Cardiac fibroblast (primary cell): ENCODE measurements at regions not wholly inside any gene's neighbourhood (a gene's known extent, or its start where the extent isn't known, plus 50 kb on each side); places are given as distances from the start of the nearest gene placed in this dataset.

Experiments
- DNase-seq, 2 donors: peaks; one replicate each; pipeline versions ENCODE4 v3.0.0 to v3.0.0-alpha.2; 2010; ENCODE audit warnings: low read depth in 2 of 2
- H3K4me3 ChIP-seq, 2 donors: replicated peaks in 1 of 2; 1 replicate in 1 of 2; 2 replicates in 1 of 2; pipeline ENCODE4 v1.5.1; 2011; ENCODE audit warnings: low read depth in 2 of 2, low read length in 2 of 2, mild to moderate bottlenecking in 2 of 2, moderate library complexity in 1 of 2
- CTCF ChIP-seq: IDR thresholded peaks from one replicate; pipeline ENCODE4 v1.5.1; 2011; ENCODE audit warnings: low read depth, mild to moderate bottlenecking, low read length, inconsistent platforms

GRCh38 chr4:66837279-66837922, 707.9 kb downstream of the CENPC start:
- no peak for TF ChIP-seq CTCF
- H3K4me3 ChIP-seq: no peak overlapping the region
- peak in 1 of 2 donors; percentile 23 for DNase-seq

- TF ChIP-seq CTCF: no peak
- no peak overlapping the region for H3K4me3 ChIP-seq
- DNase-seq: no peak
Measured at GRCh38 chr4:66829310-66829709, 716.0 kb downstream of the CENPC start.

DNA sequence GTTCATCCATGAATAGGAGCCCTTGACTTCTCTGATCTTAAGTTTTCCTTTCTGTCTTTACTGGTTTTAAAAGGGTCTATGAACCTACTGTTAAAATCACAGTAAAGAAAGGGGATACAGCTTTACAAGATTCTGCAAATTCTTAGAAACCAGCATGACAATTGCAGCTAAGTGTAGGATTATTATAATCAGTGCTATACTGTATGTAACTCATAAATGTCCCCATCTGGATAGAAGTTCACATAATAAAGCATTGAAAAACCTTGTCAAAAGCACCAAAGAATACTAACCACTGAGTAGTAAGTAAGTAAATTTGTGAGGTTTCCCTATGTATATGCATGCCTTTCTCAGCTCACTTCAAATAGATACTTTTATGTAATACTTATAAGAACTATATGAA, 724.6 kb downstream of the CENPC start:
- H3K4me3 ChIP-seq: no peak overlapping the region
- no peak for TF ChIP-seq CTCF
- DNase-seq: no peak

GRCh38 chr4:66814277-66814676, 731.0 kb downstream of the CENPC start:
- H3K4me3 ChIP-seq: no peak overlapping the region
- no peak for TF ChIP-seq CTCF
- DNase-seq: no peak

DNA sequence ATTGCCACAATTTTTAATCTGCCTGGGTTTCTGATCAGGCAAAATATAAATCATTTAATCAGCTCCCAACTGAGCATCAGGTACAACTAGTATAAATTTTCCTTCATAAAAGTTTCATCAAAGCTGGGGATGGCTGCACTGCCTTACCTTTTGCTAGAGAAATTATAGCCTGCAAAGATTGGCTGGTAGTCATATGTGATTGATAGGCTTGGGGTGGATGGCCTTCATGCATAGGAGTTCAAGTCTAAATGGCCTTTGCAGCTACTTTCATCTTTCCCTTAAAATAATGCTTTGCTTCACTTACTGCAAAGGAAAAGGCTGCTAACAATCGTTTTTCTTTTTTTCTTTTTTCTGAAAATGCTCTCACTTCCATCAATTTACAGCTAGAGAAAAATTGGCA, 739.7 kb downstream of the CENPC start:
- TF ChIP-seq CTCF: no peak
- DNase-seq: no peak
- H3K4me3 ChIP-seq: no peak overlapping the region

DNA sequence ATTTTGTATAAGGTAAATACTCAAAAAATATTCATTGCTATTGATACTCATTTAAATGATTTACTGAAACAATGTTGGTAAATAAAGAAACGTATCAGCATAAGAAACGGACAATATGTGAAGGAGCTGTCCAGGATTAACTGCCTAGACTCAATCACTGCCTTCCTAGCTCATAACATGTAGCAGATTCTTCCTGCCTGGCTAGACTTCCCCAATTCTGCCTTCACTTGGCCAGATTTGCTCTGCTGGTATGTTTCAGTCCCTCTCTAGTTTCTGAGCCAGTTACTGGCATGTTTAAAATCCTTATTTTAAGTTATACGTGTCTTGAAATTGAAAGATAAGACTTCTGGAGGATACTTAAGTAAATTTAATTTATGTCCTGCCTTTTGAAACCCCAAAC, 740.3 kb downstream of the CENPC start:
- H3K4me3 ChIP-seq: no peak overlapping the region
- no peak for DNase-seq
- no peak for TF ChIP-seq CTCF

DNA sequence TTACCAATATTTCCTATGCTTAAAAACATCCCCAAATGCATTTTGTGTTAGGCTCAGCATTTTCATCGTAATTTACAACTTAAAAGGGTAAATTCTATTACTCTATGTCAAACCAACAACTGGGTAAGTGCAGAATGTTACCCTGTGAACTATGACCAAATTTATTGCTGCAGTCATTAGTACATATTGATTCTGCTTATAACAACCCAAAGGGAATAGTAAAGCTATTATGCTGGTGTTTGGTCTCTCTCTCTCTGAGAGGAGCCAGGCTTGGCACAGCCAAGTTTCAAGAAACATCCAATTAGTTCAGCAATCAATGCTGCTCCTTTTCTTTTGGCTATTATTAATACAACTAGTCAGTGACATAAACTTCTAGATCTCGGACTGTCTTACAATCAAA, 747.7 kb downstream of the CENPC start:
- DNase-seq: no peak
- TF ChIP-seq CTCF: no peak
- no peak overlapping the region for H3K4me3 ChIP-seq
